ENCODE measurements at regions not wholly inside any gene's neighbourhood (a gene's known extent, or its start where the extent isn't known, plus 50 kb on each side); places are given as distances from the start of the nearest gene placed in this dataset.
A peak's percentile ranks its signal among the peaks of the same experiment; 100 is the strongest.

DNA sequence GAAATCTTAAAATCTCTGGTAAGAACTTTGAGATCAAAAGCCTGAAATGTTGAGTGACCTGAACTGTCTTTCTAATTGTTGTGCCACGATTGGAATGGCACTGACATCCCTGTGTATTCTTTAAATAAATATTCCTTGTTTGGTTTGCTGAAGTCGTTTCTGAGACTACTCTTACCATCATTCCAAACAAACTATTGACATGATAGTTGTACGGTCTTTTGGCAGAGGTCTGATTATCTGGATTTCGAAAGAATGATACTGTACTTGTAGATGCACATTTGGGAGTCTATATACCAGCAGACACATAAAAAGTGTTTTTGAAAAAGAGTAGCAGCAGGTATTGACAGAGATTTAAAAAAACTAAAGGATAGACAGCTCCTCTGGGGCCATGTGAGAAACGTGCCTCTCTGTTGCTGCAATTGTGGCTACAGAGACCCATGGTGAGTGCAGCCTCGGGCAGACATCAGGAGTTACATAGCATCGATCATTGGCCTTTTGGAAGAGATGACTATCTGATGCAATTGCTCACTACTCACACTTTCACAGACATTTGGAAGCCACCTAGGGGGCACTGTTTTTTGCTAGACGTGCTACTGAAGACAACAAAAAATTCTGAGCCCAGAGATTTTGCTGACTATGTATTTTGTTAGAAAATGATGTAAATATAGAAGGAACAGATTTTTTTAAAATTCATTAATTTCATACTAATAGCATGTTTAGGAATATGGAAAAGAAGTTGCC lies 464.5 kb downstream of the KCNT2 start:
- TF ChIP-seq, protein P1, sequence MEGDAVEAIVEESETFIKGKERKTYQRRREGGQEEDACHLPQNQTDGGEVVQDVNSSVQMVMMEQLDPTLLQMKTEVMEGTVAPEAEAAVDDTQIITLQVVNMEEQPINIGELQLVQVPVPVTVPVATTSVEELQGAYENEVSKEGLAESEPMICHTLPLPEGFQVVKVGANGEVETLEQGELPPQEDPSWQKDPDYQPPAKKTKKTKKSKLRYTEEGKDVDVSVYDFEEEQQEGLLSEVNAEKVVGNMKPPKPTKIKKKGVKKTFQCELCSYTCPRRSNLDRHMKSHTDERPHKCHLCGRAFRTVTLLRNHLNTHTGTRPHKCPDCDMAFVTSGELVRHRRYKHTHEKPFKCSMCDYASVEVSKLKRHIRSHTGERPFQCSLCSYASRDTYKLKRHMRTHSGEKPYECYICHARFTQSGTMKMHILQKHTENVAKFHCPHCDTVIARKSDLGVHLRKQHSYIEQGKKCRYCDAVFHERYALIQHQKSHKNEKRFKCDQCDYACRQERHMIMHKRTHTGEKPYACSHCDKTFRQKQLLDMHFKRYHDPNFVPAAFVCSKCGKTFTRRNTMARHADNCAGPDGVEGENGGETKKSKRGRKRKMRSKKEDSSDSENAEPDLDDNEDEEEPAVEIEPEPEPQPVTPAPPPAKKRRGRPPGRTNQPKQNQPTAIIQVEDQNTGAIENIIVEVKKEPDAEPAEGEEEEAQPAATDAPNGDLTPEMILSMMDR (IDR thresholded peaks at IDR 0.05), result peak; percentile 36
- TF ChIP-seq EZH2 (IDR thresholded peaks at IDR 0.05), result no peak
- TF ChIP-seq EZH2phosphoT487 (IDR thresholded peaks at IDR 0.05), result no peak

All from neural progenitor cell (in vitro differentiated cells).